Left cardiac atrium (tissue), 4 donors: ENCODE measurements at regions not wholly inside any gene's neighbourhood (a gene's known extent, or its start where the extent isn't known, plus 50 kb on each side); places are given as distances from the start of the nearest gene placed in this dataset.
A peak's percentile ranks its signal among the peaks of the same experiment; 100 is the strongest.

Experiments used
- ATAC-seq, 2 donors: fragments of 200-7000 bp; cut with Tn5 transposase; one replicate each; pipeline ENCODE4 v1.9.1; 2020; ENCODE audit warnings: mild to moderate bottlenecking in 2 of 2, moderate library complexity in 2 of 2
- DNase-seq: peaks from one replicate; pipeline ENCODE4 v3.0.0-alpha.2; 2020
- intact Hi-C, 2 donors: fragments of 100-400 bp; cut with DNase I; formaldehyde crosslinking; loops; one replicate each; pipeline versions ENCODE4 v1.14.1 to v1.15.1; 2022 to 2023
- donor health status: DM: no; HTN: yes; CAD: no.
- donor health status: DM: no; HTN: yes; CAD: no; lungs with severe emphysema.
- donor health status: DM: yes; HTN: yes; CAD: no.
- donor health status: Dilated cardiomyopathy.

DNA sequence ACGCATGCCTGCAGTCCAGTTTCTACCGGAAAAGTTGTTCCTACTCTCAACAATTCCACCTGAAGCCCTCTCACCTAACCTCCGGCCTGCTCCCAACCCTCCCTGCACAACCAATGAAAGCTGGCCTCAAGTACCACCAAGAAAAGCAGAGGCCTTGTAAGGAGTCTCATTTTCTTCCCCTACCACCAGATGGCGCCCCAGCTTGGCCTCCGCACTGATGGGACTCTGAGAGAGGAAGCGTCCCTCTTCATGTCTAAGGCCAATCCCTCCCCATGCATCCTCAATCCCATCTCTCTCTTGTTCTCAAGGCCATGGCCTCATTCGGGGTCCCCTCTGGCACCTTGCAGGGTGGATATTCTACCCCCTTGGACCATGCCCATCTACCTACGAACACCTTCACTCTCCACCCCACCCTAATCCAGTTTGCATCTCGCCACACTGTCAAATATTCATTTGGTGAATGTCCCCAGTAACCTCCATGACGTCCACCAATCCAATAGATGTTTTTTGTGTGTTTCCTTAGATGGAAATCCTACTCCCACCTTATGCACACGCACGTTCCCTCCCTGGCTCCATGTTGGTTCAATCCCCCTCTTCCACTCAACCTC is 412.8 kb downstream of the ZNF536 start:
- DNase-seq, result no peak
- ATAC-seq, result no peak
- intact Hi-C loops, result no loop called here

GRCh38 chr19:30783936-30784335 is 411.8 kb downstream of the ZNF536 start:
- DNase-seq (no peak), ATAC-seq (no peak)
- intact Hi-C loops, result no loop called here

DNA sequence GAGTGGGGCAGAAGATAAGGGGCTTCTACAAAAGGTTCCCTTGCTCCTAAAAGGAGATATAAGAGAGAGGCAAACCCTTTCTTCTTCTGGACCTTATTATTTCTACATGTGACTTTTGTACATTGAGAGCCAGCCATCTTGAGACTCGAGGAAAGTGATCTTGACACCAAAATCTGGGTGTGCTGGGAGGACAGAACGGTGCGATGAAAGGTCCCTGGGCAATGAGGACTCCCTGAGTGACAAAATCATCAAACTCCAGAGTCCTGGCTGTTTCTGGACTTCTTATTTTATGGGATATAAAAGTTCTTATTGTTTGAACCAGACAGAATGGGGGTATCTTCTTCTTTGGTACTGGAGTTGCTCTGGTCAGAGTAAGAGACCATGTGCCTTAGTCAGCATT is 411.0 kb downstream of the ZNF536 start:
- DNase-seq (no peak), ATAC-seq (no peak)
- intact Hi-C loops, result no loop called here

- no peak for ATAC-seq
- intact Hi-C loops, result no loop called here
These were observed 409.3 kb downstream of the ZNF536 start for GRCh38 chr19:30781519-30781918.

DNA sequence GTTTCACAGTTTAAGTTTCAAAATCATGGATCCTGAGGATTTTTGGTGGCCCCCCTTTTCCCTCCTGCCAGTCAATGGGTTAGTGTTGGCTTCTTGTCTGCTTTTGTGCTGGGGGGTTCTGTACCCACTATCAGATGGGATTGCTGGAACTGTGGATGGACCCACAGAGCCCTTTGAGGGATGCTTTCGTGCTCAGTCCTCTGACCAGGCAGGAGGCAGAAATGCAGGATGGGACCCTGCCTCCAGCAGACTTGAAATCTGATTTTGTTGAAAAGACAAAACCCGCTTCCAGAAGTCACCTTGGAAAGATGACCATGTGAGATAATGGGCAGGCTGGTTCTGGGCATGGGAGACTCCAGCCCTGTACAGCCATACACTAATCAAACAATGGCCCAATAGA is 408.9 kb downstream of the ZNF536 start:
- no peak for ATAC-seq
- intact Hi-C loops, result no loop called here

More at GRCh38 chr19:30781519-30781918, 409.3 kb downstream of the ZNF536 start:
- no peak for DNase-seq

DNA sequence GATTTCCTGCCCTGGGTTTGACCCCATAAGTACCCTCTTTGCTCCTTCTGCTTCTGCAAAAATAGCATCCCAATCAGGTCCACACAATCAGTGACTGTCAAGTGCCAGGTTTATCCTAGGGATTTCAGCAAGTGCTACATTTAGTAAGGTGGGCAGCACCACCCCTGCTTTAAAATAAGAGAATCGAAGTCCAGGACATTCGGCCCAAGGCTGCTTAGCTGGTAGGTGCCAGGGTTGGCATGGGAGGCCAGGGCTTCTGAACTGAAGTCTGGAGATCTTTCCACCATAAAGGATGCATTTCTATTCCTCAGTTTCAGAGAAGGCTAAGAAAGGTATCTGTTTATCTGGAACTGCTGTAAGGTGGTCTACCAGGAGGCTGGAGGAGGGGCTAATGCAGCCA is 408.3 kb downstream of the ZNF536 start:
- intact Hi-C loops, result no loop called here
- no peak for DNase-seq
- no peak for ATAC-seq

More for the DNA sequence above, 408.9 kb downstream of the ZNF536 start:
- DNase-seq, result no peak

- intact Hi-C loops, result no loop called here
- DNase-seq (no peak), ATAC-seq (no peak)
These were observed 407.8 kb downstream of the ZNF536 start for GRCh38 chr19:30780032-30780431.

DNA sequence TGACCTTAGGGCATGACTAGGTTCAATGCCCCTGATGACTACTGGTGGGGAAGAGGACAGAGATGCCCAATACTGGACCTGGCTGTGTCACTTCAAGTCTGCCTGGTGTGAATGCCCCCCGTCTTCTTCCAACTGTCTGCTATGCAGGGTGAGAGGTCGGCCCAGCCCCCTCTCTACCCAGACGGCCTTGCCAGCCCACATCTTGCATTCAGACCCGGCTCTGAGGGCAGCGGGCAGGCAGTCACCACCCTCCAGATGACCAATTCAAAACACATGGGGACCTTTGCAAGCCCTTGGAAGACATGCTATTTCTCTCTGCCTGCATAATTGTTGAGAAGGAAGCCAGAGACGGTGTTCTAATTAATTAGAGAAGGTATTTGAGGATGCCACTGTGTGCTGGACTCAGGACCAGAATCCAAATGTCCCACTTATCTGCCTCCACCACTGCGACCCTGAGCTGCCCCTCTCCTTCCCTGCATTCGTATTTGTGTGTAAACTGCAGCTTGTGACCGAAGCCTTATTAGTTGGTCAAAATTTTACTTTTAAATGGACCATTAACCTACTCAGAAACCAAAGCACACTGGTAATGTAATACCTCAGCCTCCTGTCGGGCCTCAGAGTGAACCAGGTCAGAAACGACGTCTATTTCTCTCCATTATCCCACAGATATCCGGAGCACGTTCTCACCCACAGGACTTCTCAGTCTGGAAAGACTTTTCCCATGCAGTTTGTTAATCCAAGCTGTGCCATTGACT is 407.0 kb downstream of the ZNF536 start:
- intact Hi-C loops, result no loop called here
- no peak for ATAC-seq
- DNase-seq, result no peak

- intact Hi-C loops, result no loop called here
- ATAC-seq (no peak), DNase-seq (no peak)
These were observed 405.9 kb downstream of the ZNF536 start for GRCh38 chr19:30778061-30778460.

- ATAC-seq (no peak), DNase-seq (no peak)
- intact Hi-C loops, result no loop called here
These were observed 403.8 kb downstream of the ZNF536 start for GRCh38 chr19:30775956-30776355.

DNA sequence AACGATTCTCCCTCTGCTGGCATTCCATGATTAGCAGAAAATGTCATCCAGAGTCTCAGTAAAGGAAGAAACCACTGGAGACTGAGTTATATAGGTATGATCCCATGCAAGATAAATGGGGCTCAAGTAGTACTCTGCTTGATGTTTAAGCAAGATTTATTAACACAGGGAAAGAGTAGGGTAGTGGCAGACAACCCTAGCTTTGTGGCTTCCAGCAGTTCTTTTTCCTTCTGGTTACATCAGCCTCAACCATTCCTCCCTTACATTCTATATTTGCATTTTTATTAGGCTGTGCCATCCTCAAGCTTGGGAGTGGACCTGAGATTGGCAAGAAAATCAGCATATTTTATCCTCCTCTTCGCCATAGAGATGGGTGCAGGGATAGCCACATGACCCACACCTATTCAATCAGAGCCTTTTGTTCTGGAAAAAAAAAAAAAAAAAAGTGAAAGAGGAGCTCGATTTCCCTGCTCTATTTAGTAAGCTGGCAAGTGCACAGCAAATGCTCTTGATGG is 402.1 kb downstream of the ZNF536 start:
- intact Hi-C loops, result no loop called here
- ATAC-seq (no peak), DNase-seq (no peak)

GRCh38 chr19:30762651-30763050 is 390.5 kb downstream of the ZNF536 start:
- intact Hi-C loops, result no loop called here
- ATAC-seq (no peak), DNase-seq (no peak)

GRCh38 chr19:30760014-30760413 is 387.8 kb downstream of the ZNF536 start:
- ATAC-seq, result no peak
- DNase-seq, result no peak
- intact Hi-C loops, result no loop called here

GRCh38 chr19:30757837-30758617 is 385.8 kb downstream of the ZNF536 start:
- ATAC-seq, result no peak
- intact Hi-C loops, result no loop called here
- DNase-seq, result no peak

DNA sequence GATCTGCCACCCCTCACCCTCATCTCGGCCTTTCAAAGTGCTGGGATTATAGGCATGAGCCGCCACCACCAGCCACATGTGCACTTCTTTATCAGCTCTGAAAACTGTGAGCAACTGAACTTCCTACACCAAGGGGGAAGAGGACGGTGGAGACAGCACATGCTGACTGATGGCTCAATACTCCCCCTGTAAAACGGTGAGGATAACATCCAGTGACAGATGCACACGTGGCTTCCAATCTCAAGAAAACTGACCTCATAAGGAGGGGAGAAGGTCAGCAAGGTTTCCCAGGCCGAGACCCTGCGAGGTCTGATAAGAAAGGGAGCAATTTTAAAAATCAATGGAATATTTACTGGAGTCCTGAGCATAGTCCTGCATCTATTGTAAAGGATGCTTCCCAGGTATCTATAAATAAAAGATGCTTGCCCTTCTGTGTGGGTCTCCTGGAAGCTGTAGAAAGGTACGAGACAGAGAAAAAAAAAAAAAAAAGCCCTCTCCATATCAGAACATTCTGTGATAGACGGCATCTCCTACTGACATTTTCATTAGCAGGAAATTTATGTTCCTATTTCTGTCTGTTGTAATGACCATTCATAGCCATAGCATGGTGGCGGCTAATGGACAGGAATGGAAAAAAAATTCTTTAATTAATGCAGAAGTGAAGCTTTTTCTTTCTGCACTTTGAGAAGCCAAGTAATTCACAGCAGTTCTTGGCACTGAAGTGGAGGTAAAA is 385.1 kb downstream of the ZNF536 start:
- ATAC-seq (no peak), DNase-seq (no peak)
- intact Hi-C loops, result no loop called here

DNA sequence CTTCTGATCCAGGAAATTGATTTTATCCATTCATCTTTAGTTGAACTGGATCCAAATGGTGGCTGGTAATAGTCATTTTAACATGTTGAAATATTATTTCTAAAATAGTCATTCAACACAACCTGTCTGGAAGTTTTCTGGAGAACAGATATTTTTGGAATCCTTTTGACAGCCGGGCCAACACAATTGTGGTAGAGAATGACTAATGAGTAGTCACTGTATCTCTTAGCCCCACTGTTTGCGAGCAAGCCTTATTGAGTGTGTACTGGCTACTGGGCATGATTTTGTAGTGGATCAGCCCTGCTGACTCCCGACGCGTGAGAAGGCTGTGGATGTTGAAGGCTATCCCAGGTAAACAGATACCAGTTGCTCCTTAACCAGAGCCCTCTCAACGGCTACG is 383.4 kb downstream of the ZNF536 start:
- intact Hi-C loops, result no loop called here
- no peak for ATAC-seq
- DNase-seq, result no peak

DNA sequence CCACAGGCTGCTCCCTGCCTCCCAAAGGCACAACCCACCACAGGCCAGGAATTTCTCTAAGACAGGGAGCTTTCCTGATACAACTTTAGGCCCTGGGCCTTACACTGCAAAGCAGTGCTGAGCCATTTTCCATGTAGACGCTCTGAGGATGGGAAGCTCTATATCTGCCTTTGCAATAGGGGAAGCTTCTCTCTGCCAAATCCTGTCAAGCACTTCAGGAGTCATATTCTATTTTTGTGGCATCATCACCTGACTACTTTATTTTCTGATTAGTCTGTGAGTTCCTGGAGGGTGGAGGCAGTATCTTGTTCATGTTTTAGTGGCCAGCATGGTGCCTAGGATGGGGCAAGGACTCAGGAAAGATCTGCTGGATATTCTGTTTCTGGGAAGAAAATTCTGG is 382.0 kb downstream of the ZNF536 start:
- intact Hi-C loops, result no loop called here
- DNase-seq (no peak), ATAC-seq (peak in 1 of 2 donors; percentile 41)

GRCh38 chr19:30752876-30753275 is 380.7 kb downstream of the ZNF536 start:
- DNase-seq (no peak), ATAC-seq (no peak)
- intact Hi-C loops, result no loop called here

DNA sequence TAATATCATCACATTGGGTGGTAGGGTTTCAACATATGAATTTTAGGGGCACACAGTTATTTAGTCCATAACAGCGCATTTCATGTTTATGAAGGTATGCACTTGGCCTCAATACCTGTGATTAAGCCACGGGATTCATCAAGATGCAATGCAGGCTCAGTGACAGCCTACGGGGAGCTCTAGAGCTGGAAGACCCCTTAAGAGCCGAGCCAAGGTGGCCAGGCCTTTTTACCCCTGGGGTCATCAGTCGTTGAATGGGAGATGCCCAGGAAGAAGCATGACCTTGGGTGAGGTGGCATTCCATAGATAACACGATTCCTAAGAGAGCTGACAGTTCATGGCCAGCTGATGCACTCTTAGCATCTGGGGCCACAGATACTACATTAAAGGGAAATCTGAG is 380.0 kb downstream of the ZNF536 start:
- DNase-seq, result no peak
- intact Hi-C loops, result no loop called here
- no peak for ATAC-seq
